Trophoblast cell (in vitro differentiated cells and primary cell): ENCODE measurements at regions not wholly inside any gene's neighbourhood (a gene's known extent, or its start where the extent isn't known, plus 50 kb on each side); places are given as distances from the start of the nearest gene placed in this dataset.

Source experiments
- DNase-seq, 2 donors: peaks; one replicate each; pipeline ENCODE4 v3.0.0-alpha.2; 2016
- H2AFZ ChIP-seq: 2 replicates; pipeline ENCODE4 v1.6.1; 2013; ENCODE audit warnings: low read length, moderate library complexity, mild to moderate bottlenecking; ENCODE audit not compliant: insufficient read depth, poor library complexity
- H2AK5ac ChIP-seq: 2 replicates; pipeline ENCODE4 v1.6.1; 2013; ENCODE audit warnings: mild to moderate bottlenecking, low read length
- H2BK120ac ChIP-seq: 2 replicates; pipeline ENCODE4 v1.6.1; 2013; ENCODE audit warnings: low read length, mild to moderate bottlenecking, moderate library complexity; ENCODE audit not compliant: insufficient read depth, poor library complexity
- H2BK12ac ChIP-seq: 2 replicates; pipeline ENCODE4 v1.6.1; 2013; ENCODE audit warnings: mild to moderate bottlenecking, low read length, moderate library complexity
- H2BK5ac ChIP-seq: 2 replicates; pipeline ENCODE4 v1.6.1; 2013; ENCODE audit warnings: low read length, low read depth, moderate library complexity, mild to moderate bottlenecking; ENCODE audit not compliant: poor library complexity
- H3K14ac ChIP-seq: 2 replicates; pipeline ENCODE4 v1.6.1; 2013; ENCODE audit warnings: mild to moderate bottlenecking, low read length
- H3K18ac ChIP-seq: 2 replicates; pipeline ENCODE4 v1.6.1; 2013; ENCODE audit warnings: mild to moderate bottlenecking, low read length
- H3K23ac ChIP-seq: 2 replicates; pipeline ENCODE4 v1.6.1; 2013; ENCODE audit warnings: low read length
- H3K27ac ChIP-seq: 2 replicates; pipeline ENCODE4 v1.5.1; 2013; ENCODE audit warnings: low read depth, mild to moderate bottlenecking, inconsistent platforms, low read length, moderate library complexity
- H3K27me3 ChIP-seq: 2 replicates; pipeline ENCODE4 v1.6.1; 2013; ENCODE audit warnings: inconsistent platforms, mild to moderate bottlenecking, low read length, moderate library complexity; ENCODE audit not compliant: insufficient read depth
- H3K36me3 ChIP-seq, 2 experiments: 1 replicate in 1 of 2; 2 replicates in 1 of 2; pipeline ENCODE4 v1.6.1; 2013; ENCODE audit warnings: low read length in 2 of 2, mild to moderate bottlenecking in 2 of 2, moderate library complexity in 1 of 2; ENCODE audit not compliant: insufficient read depth in 2 of 2, control insufficient read depth in 1 of 2
- H3K4ac ChIP-seq: 2 replicates; pipeline ENCODE4 v1.6.1; 2013; ENCODE audit warnings: low read depth, mild to moderate bottlenecking, low read length, moderate library complexity
- H3K4me1 ChIP-seq, 2 experiments: 1 replicate in 1 of 2; 2 replicates in 1 of 2; pipeline ENCODE4 v1.6.1; 2013; ENCODE audit warnings: low read length in 2 of 2, mild to moderate bottlenecking in 2 of 2, moderate library complexity in 1 of 2; ENCODE audit not compliant: insufficient read depth in 2 of 2, control insufficient read depth in 1 of 2
- H3K4me2 ChIP-seq: 2 replicates; pipeline ENCODE4 v1.6.1; 2013; ENCODE audit warnings: inconsistent platforms, mild to moderate bottlenecking, low read length, moderate library complexity
- H3K4me3 ChIP-seq: 2 replicates; pipeline ENCODE4 v1.5.1; 2013; ENCODE audit warnings: mild to moderate bottlenecking, low read depth, low read length, inconsistent platforms
- H3K79me1 ChIP-seq: one replicate; pipeline ENCODE4 v1.6.1; 2013; ENCODE audit warnings: low read length
- H3K79me2 ChIP-seq: 2 replicates; pipeline ENCODE4 v1.6.1; 2013; ENCODE audit warnings: low read length, mild to moderate bottlenecking; ENCODE audit not compliant: control insufficient read depth, insufficient read depth, poor library complexity
- H3K9ac ChIP-seq: 2 replicates; pipeline ENCODE4 v1.6.1; 2013; ENCODE audit warnings: mild to moderate bottlenecking, low read length
- H3K9me3 ChIP-seq: 2 replicates; pipeline ENCODE4 v1.6.1; 2013; ENCODE audit warnings: low read depth, mild to moderate bottlenecking, control low read depth, inconsistent platforms, low read length; ENCODE audit not compliant: insufficient read depth
- H4K12ac ChIP-seq: 2 replicates; pipeline ENCODE4 v1.6.1; 2013; ENCODE audit warnings: low read depth, mild to moderate bottlenecking, low read length, moderate library complexity
- H4K8ac ChIP-seq: 2 replicates; pipeline ENCODE4 v1.6.1; 2013; ENCODE audit warnings: low read depth, mild to moderate bottlenecking, low read length, moderate library complexity
- H4K91ac ChIP-seq: one replicate; pipeline ENCODE4 v1.6.1; 2013; ENCODE audit warnings: low read depth, mild to moderate bottlenecking, low read length, moderate library complexity
- WGBS: extraction: QIAGEN DNeasy Blood & Tissue Kit; methylation state at CpG from one replicate; pipeline ENCODE4 v1.1.7; 2013; ENCODE audit warnings: missing lambda C conversion rate; ENCODE audit not compliant: insufficient read length, insufficient coverage; ENCODE audit errors: extremely low coverage; 5-methylcytosine and 5-hydroxymethylcytosine counted together

GRCh38 chr10:4197676-4198075 is 412.7 kb upstream of the KLF6 start:
- Histone ChIP-seq H3K36me3 (no peaks in the 10 kb centered on the region), H3K9me3 (no peaks in the 10 kb centered on the region), H2BK120ac (no peak overlapping the region), H3K27me3 (no peaks in the 10 kb centered on the region), H3K4ac (no peak overlapping the region), H3K23ac (no peak overlapping the region), H3K18ac (no peak overlapping the region), H3K9ac (no peak overlapping the region), H3K27ac (peak overlapping the region; percentile 81), H2AFZ (no peak overlapping the region), H2AK5ac (no peak overlapping the region), H3K4me1 (peaks cover 9 to 15% of the 10 kb centered on the region in 2 experiments), H4K91ac (no peak overlapping the region), H2BK12ac (no peak overlapping the region), H3K14ac (no peak overlapping the region), H3K79me1 (peaks cover 16% of the 10 kb centered on the region), H3K79me2 (no peaks in the 10 kb centered on the region), H2BK5ac (no peak overlapping the region), H3K4me2 (no peak overlapping the region), H4K8ac (no peak overlapping the region), H3K4me3 (no peak overlapping the region), H4K12ac (no peak overlapping the region)
- no peak for DNase-seq

GRCh38 chr10:4196771-4197390 is 411.9 kb upstream of the KLF6 start:
- Histone ChIP-seq H3K14ac (no peak overlapping the region), H3K23ac (no peak overlapping the region), H3K79me1 (peaks cover 16% of the 10 kb centered on the region), H3K27me3 (no peaks in the 10 kb centered on the region), H4K12ac (no peak overlapping the region), H2BK5ac (no peak overlapping the region), H3K27ac (peak overlapping the region; percentile 87), H2AFZ (no peak overlapping the region), H2AK5ac (no peak overlapping the region), H4K8ac (no peak overlapping the region), H2BK12ac (no peak overlapping the region), H3K9ac (no peak overlapping the region), H2BK120ac (no peak overlapping the region), H3K9me3 (no peaks in the 10 kb centered on the region), H3K4me1 (peaks cover 6 to 11% of the 10 kb centered on the region in 2 experiments), H3K18ac (no peak overlapping the region), H3K4ac (no peak overlapping the region), H3K4me2 (no peak overlapping the region), H3K36me3 (no peaks in the 10 kb centered on the region), H3K79me2 (no peaks in the 10 kb centered on the region), H4K91ac (no peak overlapping the region), H3K4me3 (no peak overlapping the region)
- no peak for DNase-seq
- no CpG with 5 or more reads among the region's 2 CpGs for WGBS

GRCh38 chr10:4196183-4196582 is 411.2 kb upstream of the KLF6 start:
- Histone ChIP-seq H2AK5ac (peak overlapping the region; percentile 100), H3K36me3 (no peaks in the 10 kb centered on the region), H3K27me3 (no peaks in the 10 kb centered on the region), H3K9me3 (no peaks in the 10 kb centered on the region), H2AFZ (peak overlapping the region; percentile 52), H2BK12ac (peak overlapping the region; percentile 98), H3K79me1 (peaks cover 16% of the 10 kb centered on the region), H4K8ac (peak overlapping the region; percentile 84), H2BK5ac (peak overlapping the region; percentile 89), H2BK120ac (peak overlapping the region; percentile 91), H4K12ac (no peak overlapping the region), H3K4me1 (peaks cover 6 to 11% of the 10 kb centered on the region in 2 experiments), H3K4me3 (no peak overlapping the region), H3K23ac (peak overlapping the region; percentile 9), H3K9ac (no peak overlapping the region), H3K27ac (peak overlapping the region; percentile 87), H3K14ac (peak overlapping the region; percentile 86), H4K91ac (peak overlapping the region; percentile 99), H3K18ac (peak overlapping the region; percentile 95), H3K79me2 (no peaks in the 10 kb centered on the region), H3K4me2 (no peak overlapping the region), H3K4ac (peak overlapping the region; percentile 85)
- DNase-seq, result no peak
- WGBS, result no CpG with 5 or more reads among the region's 3 CpGs

GRCh38 chr10:4195213-4195612 is 410.2 kb upstream of the KLF6 start:
- peak overlapping the region; percentile 70 for H3K4ac ChIP-seq
- no peaks in the 10 kb centered on the region for H3K36me3 ChIP-seq
- H2BK5ac ChIP-seq, result peak overlapping the region; percentile 33
- WGBS, result no CpG with 5 or more reads among the region's 14 CpGs
- H2BK12ac ChIP-seq, result peak overlapping the region; percentile 99
- no peaks in the 10 kb centered on the region for H3K9me3 ChIP-seq
- peak overlapping the region; percentile 53 for H4K8ac ChIP-seq
- H3K4me2 ChIP-seq, result no peak overlapping the region
- H3K79me2 ChIP-seq, result no peaks in the 10 kb centered on the region
- H3K4me3 ChIP-seq, result no peak overlapping the region
- peak; percentile 14 to 43 for DNase-seq
- peaks cover 16% of the 10 kb centered on the region for H3K79me1 ChIP-seq
- no peak overlapping the region for H2AFZ ChIP-seq
- H2AK5ac ChIP-seq, result peak overlapping the region; percentile 96
- H3K14ac ChIP-seq, result peak overlapping the region; percentile 83
- H3K27ac ChIP-seq, result no peak overlapping the region
- no peak overlapping the region for H3K18ac ChIP-seq
- H3K9ac ChIP-seq, result no peak overlapping the region
- H3K4me1 ChIP-seq, result peaks cover 6 to 11% of the 10 kb centered on the region in 2 experiments
- no peak overlapping the region for H4K12ac ChIP-seq
- peak overlapping the region; percentile 92 for H2BK120ac ChIP-seq
- H4K91ac ChIP-seq, result peak overlapping the region; percentile 75
- H3K27me3 ChIP-seq, result no peaks in the 10 kb centered on the region
- H3K23ac ChIP-seq, result no peak overlapping the region
